HG02884 (cell line): ENCODE measurements at regions not wholly inside any gene's neighbourhood (a gene's known extent, or its start where the extent isn't known, plus 50 kb on each side); places are given as distances from the start of the nearest gene placed in this dataset.
"Not testable (repeated sequence)": the region's sequence is repeated elsewhere in the genome, so short reads cannot be mapped to it uniquely, and the experiment has no call there.

Experiments used
- ATAC-seq: cut with Tn5 transposase; IDR thresholded peaks from one replicate; pipeline ENCODE4 v1.9.1; 2021; ENCODE audit warnings: mild to moderate bottlenecking, moderate library complexity; ENCODE audit not compliant: unreplicated experiment

DNA sequence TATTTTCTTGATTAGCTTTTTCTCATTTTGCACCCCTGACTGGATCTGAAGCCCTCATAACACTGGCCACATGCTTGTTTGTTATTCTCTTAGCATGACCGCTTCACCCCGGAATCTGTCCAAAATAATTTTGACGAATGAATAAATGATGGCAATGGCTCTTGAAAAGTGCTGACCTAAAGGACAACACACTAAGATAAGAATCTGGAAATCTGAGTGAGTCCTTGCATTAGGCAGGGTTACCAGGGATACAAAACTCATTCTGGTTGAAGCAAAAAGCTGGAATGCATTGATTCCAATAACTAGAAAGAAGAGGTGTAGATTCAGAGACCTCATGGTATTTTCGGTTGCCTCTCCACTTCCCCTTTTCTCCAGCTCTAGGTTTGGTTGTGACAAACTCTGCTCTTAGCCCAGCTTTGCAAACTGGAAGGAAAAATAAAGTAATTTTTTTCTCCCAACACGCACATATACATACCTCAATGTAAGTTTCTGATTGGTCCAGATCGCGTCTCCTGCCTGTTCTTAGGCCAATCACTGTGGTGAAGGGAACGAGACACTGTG is 157.4 kb downstream of the SKIDA1 start:
- peak; percentile 59 for ATAC-seq

DNA sequence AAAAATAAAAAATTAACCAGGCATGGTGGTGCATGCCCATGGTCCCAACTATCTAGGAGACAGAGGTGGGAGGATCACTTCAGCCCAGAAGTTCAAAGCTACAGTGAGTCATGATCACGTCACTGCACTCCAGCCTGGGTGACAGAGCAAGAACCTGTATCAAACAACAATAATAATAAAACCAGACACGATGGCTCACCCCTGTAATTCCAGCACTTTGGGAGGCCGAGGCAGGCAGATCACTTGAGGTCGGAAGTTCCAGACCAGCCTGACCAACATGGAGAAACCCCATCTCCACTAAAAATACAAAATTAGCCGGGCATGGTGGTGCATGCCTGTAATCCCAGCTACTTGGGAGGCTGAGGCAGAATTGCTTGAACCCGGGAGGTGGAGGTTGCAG is 159.4 kb downstream of the SKIDA1 start:
- ATAC-seq: not testable (repeated sequence)

- no peak for ATAC-seq
Observed at GRCh38 chr10:21364196-21365114, 161.0 kb downstream of the SKIDA1 start.

- ATAC-seq: no peak
Observed at GRCh38 chr10:21363731-21364104, 161.8 kb downstream of the SKIDA1 start.

GRCh38 chr10:21363092-21363730 is 162.3 kb downstream of the SKIDA1 start:
- no peak for ATAC-seq

GRCh38 chr10:21359202-21359601 is 166.3 kb downstream of the SKIDA1 start:
- ATAC-seq: no peak

- ATAC-seq: no peak
Observed at GRCh38 chr10:21355591-21356011, 169.9 kb downstream of the SKIDA1 start.

DNA sequence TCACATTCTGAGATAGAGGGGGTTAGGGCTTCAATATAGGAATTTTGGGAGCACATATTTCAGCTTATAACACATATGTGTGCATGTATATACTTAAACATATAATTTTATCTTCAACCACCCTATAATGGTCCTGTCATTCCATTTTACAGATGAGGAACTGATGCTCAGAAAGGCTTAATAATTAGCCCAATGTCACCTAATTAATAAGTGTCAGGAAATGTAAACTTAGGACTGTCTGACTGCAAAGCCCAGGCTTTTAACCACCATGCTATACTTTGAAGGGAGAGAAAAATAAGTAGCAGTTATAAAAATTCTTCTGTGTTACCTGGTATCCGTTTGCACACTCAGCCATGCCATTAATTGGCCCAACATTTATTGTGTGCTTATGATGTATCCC is 172.6 kb downstream of the SKIDA1 start:
- ATAC-seq: no peak

- ATAC-seq: not testable (repeated sequence)
Observed at GRCh38 chr10:21351594-21351993, 173.9 kb downstream of the SKIDA1 start.

GRCh38 chr10:21349912-21350286 is 175.6 kb downstream of the SKIDA1 start:
- no peak for ATAC-seq

GRCh38 chr10:21347785-21348170 is 177.7 kb downstream of the SKIDA1 start:
- no peak for ATAC-seq

DNA sequence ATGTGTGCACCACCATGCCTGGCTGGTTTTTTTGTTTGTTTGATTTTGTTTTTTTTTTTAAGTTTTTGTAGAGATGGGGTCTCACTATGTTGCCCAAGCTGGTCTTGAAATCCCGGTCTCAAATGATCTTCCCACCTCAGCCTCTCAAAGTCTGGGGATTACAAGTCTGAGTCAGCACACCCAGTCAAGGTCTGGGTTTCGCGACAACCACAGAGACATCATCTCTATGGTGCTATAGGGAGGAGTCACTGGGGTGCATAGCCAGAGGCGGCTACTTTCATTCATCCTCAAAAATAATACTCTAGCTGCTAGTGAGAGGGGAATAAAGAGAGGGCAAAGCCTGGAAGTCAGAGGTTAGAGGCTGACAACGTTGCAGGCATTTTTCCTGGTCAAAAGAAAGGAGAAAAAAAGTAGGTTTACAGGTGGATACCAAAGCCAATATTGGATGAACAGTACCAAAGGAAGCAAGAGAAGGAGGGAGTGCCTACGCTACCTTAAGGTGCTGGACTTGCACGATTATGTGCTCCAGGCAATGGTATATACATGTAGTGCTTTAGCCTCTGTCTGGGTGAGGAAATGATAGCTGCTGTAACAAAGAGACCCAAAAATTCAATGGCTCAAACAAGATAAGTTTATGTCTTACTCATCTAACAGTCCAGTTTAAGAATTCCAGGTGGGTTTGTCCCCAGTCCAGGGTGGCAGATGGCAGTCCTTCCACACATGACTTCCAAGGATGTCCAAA is 178.3 kb downstream of the SKIDA1 start:
- no peak for ATAC-seq

DNA sequence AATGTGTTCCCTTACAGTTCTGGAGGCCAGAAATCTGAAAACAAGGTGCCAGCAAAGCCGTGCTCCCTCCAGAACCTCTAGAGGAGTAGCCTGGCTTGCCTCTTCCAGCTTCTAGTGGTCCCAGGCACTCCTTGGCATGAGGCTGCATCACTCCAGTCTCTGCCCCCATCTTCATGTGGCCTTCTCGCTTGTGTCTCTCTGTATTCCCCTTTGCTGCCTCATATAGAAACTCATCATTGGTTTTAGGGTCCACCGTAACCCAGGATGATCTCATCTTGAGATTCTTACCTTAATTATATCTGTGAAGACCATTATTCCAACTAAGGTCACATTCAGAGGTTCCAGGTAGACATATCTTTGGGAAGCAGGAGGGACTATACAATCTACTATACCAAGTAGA is 182.4 kb downstream of the SKIDA1 start:
- ATAC-seq: no peak

DNA sequence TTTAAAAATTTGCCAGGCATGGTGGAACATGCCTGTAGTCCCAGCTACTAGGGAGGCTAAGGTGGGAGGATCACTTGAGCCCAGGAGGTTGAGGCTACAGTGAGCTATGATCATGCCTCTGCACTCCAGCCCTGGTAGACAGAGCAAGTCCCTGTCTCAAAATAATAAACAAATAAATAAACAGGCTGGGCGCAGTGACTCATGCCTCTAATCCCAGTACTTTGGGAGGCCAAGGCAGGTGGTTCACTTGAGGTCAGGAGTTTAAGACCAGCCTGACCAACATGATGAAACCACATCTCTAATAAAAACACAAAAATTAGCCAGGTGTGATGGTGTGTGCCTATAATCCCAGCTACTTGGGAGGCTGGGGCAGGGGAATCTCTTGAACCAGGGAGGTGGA is 183.0 kb downstream of the SKIDA1 start:
- ATAC-seq: not testable (repeated sequence)

DNA sequence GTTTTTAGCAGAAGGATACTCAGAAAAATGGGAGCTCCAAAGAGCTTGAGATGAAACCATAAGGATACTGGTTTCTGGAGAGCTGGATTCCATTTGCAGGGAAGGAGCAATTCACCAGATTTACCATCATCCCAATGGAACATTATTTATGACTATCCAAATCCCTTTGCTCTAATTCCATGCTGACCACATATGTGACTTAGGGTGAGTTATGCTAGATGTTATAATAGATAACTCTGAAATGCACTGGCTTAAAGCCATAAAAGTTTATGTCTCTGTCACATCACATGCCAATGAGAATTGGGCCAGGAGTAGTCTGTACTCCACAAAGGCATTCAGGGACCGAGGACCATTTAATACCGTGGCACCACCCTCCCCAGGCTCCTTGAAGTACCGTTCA is 185.2 kb downstream of the SKIDA1 start:
- no peak for ATAC-seq

DNA sequence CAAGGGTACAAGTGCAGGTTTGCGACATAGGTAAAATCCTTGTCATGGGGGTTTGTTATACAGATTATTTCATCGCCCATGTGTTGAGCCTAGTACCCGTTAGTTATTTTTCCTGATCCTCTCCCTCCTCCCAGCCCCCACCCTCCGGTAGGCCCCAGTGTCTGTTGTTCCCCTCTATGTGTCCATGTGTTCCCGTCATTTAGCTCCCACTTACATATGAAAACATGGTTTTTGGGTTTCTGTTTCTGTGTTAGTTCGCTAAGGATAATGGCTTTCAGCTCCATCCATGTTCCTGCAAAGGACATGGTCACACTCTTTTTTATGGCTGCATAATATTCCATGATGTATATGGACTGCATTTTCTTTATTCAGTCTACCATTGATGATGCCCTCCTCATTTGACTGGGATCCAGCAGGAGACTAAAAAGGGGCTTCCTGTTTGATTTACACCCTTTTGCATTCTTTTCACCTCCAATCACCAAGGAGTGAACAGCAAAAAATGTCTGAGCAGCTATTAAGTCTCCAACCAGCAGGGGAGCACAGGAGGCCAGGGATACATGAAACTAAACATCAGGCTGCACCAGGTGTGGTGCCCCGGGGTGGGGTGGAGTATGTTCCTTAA is 188.2 kb downstream of the SKIDA1 start:
- ATAC-seq: no peak

GRCh38 chr10:21336476-21337170 is 188.9 kb downstream of the SKIDA1 start:
- no peak for ATAC-seq

DNA sequence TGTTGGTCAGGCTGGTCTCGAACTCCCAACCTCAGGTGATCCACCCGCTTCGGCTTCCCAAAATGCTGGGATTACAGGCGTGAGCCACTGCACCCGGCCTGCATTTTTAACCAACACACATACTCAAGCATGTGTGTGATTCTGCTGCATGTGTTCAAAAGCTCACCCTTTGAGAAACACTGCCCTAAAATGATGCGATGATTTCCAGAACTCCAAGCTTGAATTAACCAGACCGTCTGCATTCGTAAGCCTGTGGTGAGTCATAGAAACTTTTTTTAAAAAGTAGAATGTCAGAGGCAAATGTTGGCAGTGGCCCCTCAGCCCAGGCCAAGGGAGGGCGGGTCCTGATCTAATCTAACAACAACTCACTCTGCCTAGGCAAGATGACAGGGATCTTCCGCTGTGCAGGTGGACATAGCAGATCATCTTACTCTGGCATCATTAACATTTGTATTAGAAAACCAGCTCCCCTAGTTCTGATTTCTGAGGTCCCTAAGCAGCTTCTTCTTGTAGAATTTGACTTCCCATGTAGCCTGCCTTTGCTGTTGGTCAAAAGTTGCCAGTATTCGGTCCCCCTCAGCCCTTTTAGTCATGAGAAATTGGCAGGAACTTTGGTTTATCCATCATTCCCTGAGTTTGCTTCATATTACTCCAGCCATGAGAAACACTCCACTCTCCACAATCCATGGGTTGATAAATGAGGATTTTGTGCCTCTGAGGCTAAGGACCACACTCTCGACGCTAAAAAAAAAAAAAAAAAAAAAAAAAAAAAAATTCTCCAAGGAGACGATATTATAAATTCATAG is 190.4 kb downstream of the SKIDA1 start:
- no peak for ATAC-seq

DNA sequence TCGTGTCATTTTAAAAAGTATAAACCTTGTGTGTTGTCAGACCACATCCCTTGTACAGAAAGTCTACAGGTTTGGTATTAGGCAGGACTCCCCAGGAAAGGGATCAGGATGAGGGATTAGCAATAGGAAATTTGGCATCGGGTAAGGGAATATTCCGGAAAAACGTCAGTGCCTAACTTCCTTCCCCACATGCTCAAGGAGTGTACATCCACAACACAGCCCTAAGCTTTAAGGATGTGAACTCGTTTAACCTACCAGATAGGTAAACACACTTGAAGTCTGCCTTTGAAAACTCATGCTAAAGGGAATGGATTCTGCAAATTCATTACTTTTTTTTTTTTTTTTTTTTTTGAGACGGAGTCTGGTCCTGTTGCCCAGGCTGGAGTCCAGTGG is 194.9 kb downstream of the SKIDA1 start:
- ATAC-seq: no peak
